GM19035 (cell line): ENCODE measurements at regions not wholly inside any gene's neighbourhood (a gene's known extent, or its start where the extent isn't known, plus 50 kb on each side); places are given as distances from the start of the nearest gene placed in this dataset.

Source experiments
- ATAC-seq: cut with Tn5 transposase; IDR thresholded peaks from one replicate; pipeline ENCODE4 v1.9.1; 2021; ENCODE audit not compliant: unreplicated experiment

- ATAC-seq = no peak
Observed at GRCh38 chr4:20393486-20394100, 141.9 kb downstream of the SLIT2 start.

GRCh38 chr4:20394512-20394911, 142.8 kb downstream of the SLIT2 start:
- ATAC-seq = no peak

GRCh38 chr4:20395160-20395773, 143.6 kb downstream of the SLIT2 start:
- peak; percentile 69 for ATAC-seq

GRCh38 chr4:20403290-20403689, 151.6 kb downstream of the SLIT2 start:
- no peak for ATAC-seq

DNA sequence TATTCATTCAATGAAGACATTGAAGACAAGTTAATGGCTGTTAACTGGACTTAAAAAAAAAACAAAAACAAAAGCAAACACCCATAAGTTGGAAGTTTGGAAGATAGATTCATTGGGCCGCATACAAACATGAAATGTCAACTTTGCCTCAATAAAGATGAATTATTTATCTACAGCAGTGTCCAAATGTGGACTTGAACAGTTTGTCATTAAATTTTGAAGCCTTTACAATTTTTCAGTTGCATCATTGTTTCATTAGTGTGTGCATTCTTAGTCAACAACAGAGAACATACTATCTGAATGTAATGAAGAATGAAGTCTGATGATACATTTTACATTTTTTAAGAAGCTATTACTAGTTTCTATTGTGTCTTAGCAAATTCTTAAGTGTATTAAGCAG, 152.1 kb downstream of the SLIT2 start:
- no peak for ATAC-seq

- ATAC-seq = no peak
Observed at GRCh38 chr4:20408611-20409010, 156.9 kb downstream of the SLIT2 start.

DNA sequence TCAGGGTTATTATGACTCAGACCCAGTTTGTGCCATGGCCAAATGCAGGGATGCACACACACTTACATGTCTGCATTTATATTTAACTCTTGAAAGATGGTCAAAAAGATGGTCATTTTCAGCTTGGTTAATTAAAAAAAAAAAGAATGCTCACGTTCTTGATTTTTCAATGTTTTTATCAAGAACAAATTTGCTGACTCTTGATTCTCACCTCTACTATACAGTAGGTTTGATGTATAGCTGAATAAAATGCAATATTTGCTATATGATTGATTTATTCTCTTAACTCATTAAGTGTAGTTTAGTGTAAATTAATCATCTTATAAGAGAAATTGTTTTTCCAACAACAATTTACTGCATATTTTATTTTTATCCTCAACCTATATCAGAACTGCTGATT, 160.4 kb downstream of the SLIT2 start:
- no peak for ATAC-seq

- no peak for ATAC-seq
Observed at GRCh38 chr4:20416800-20417199, 165.1 kb downstream of the SLIT2 start.

DNA sequence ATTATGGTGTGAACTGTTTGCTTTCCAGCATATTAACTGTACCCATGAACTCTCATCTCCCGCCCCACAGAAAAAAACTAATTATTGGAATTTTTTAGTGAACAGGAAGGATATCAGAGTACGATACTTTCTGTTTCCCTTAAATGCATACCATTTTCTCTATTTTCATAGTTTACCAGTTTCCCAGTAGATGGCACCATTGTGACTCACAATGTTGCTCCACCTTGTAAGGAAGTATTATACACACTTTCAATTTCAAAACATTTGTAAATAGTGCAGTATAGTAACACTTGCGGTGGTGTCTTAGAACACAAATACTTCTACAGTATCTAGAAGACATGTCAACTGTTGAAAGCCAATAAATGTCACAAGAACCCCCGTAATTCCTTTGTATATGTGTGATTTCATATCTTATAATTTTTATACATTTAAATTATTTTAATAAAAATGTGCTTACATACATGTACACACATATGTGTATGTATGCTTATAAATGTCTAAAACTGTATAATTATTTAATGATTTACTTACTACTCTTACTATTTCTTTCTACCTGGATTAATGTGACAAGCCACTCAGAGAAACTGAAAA, 167.3 kb downstream of the SLIT2 start:
- ATAC-seq = peak; percentile 96

- ATAC-seq = no peak
Observed at GRCh38 chr4:20420916-20421602, 169.4 kb downstream of the SLIT2 start.

- ATAC-seq = no peak
Observed at GRCh38 chr4:20421603-20421985, 169.9 kb downstream of the SLIT2 start.

GRCh38 chr4:20422398-20422797, 170.7 kb downstream of the SLIT2 start:
- ATAC-seq = peak; percentile 74

DNA sequence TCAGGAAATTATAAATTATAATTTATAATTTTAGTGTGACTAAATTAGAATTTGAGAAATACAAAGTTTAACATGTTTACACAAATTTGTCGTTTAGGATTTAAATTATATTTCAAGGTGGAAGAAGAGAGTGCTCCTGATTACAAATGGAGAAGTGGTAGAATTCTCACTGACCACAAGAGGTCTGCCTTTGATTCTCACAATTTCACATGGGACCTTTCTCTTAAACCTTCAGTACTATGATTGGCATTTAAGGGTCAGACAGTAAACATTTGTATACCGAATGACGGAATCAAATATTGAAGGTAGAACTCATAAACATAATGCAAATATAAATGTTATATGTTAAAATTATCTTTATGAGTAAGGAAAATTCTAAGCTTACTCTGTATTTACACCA, 171.7 kb downstream of the SLIT2 start:
- no peak for ATAC-seq

- no peak for ATAC-seq
Observed at GRCh38 chr4:20426028-20426427, 174.3 kb downstream of the SLIT2 start.

- ATAC-seq = peak; percentile 68
Observed at GRCh38 chr4:20428436-20429160, 176.9 kb downstream of the SLIT2 start.

- ATAC-seq = no peak
Observed at GRCh38 chr4:20430259-20430941, 178.7 kb downstream of the SLIT2 start.

- no peak for ATAC-seq
Observed at GRCh38 chr4:20431543-20431951, 179.8 kb downstream of the SLIT2 start.

DNA sequence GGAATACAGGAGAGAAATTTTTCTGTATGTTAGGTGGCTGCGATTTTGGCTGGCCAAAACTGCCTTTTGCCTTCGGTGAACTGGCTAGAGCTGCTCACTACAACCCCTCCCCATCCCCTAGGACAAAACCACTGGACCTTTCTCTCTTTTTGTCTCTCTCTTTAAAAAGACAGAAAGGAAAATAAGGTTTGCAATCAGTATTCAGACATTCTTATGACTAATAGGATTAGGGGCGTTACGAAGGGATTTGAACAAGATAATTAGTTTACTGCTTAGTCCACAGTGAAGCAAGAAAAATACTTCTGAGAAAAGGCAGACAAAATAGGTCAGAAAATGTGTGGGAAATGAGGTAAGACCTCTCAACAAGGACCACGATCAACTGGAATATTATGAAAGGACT, 180.4 kb downstream of the SLIT2 start:
- ATAC-seq = no peak

GRCh38 chr4:20433097-20433705, 181.5 kb downstream of the SLIT2 start:
- no peak for ATAC-seq

- ATAC-seq = no peak
Observed at GRCh38 chr4:20440170-20440569, 188.5 kb downstream of the SLIT2 start.
